ENCODE measurements at regions not wholly inside any gene's neighbourhood (a gene's known extent, or its start where the extent isn't known, plus 50 kb on each side); places are given as distances from the start of the nearest gene placed in this dataset.

DNA sequence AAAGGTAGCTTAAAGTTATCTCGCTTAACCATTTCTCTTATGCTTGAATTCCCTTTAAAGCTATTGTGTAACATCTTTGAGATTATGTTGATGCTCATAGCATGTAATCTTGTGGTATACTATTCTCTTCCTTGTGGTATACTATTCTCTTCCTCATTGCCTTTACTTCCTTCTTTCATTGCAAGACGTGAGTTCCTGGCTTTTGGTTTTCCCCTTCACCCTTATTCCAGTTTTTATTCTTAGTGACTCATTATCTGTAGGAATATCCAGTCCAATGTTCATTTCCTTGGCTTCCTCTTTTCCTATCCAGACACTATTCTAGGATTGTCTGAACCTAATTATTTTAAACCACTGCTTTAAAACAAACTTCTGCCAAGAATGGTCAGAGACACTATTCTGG, 564.0 kb downstream of the CCER1 start:
- peak; percentile 26 for DNase-seq

DNA sequence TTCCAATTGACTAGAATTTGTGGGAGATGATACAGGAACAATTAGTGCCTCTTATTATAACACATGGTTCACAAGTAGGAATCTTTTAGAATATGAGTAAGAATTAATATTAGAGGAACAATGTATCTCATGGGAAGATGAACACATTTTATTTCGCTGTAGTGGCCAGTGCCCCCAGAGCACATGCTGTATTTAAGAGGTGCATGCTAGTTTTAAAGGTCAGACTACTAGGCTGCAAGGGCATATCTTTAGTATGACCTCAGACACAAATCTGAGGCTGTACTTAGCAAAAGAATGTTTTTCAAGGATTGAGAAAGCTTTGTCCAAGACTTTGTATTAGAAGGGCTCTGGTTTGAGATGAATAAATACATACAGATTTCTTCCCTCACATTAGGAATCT, 586.9 kb downstream of the CCER1 start:
- no peak for DNase-seq

DNA sequence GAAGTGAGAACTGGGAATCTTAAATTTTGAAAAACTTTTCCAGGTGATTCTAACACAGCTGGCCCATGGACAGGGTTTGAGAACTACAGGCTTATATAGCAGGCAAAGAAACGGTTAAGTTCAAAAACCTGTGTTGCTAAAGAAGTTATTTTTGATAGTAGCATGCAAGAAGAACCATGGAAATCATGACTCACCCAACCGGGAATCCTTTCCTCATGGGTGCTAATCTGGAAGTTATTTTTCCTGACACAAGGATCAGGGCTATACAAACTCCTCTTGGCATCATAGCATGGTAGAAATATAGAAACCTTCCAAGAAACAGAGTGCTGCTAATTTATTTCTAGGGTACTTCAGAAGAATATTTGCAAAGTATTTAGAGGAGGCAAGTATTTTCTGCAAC, 588.7 kb downstream of the CCER1 start:
- no peak for DNase-seq

DNA sequence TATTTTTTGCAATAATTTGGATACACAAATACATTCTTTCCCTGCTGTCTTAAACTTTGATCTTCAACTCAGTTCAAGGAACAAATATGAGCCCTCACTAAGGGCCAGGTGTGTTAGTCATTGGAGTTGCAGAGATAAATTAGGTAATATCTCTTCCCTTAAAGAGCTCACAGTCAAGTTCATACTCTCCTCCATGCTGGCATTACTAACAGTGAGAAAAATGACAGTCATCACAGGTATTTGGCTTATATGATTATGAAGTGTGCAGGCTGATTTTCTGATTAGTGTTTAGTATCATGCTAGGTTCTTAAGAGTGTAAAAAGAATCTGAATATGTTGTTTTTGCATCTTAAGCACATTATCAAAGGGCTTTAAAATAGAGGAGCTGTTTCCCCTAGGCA, 594.7 kb downstream of the CCER1 start:
- DNase-seq: no peak

DNA sequence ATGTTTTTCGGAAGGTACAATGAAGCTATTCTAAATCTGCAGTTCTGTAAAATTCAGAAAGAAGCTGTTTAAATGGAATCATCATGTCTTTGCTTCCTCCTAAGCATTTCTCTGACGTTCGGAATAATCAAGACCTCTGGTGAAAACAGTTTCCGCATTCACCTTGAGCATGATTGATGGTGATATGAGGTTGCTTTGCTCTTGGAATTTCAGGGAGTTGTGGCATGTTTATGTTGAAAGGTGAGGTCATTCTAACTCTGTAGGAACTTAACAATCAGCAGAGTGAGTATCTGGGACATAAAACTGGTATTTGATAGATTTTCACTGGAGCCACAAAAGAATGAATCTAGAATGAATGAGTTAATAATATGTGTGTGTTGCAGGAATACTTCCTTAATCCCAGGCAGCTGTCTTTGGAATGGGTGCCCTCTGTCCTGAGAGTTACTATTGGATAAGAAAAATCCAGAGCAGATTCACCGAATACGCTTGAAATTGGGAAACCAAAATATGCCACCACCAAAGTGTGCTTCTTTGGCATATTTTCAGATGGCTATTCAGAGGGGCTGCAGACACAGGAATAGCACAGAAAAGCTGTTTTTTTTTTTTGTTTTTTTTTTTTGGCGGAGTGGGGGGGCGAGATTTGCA, 599.1 kb downstream of the CCER1 start:
- no peak for DNase-seq

DNA sequence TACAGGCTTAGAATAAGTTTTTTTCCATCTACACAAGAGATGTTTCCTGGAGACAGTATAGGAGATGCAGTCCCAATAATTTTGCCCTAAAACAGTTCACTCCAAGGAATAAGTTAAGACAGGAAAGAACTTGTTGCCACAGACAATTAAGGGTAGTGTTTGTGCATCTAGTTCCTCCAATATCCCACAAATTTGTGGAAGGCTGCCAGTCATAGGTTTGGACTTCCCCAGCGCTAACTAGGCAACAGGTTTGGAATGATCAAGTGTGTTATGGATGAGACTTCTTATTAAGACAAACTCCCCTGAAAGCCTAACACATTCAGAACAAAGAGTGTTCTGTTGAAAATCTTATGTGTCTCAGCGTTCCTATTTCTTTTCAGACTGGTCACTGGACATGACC, 611.0 kb downstream of the CCER1 start:
- DNase-seq: no peak

DNA sequence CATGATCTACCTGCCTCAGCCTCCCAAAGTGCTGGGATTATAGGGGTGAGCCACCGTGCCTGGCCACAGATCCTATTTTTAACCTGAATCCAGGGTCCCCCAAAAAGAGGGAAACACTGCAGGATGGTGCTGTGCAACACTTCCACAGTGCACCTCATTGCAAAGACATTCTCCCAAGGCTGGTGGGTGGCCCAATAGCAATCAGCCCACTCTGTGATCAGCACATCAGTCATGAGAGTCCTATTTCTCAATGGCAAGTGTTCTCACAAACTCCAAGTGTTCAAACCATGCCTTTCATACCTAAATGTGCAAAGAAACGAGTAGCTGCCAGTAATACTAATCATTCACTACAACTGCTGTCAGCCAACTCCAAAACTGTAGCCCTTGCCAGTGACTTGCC, 612.9 kb downstream of the CCER1 start:
- DNase-seq: no peak

DNA sequence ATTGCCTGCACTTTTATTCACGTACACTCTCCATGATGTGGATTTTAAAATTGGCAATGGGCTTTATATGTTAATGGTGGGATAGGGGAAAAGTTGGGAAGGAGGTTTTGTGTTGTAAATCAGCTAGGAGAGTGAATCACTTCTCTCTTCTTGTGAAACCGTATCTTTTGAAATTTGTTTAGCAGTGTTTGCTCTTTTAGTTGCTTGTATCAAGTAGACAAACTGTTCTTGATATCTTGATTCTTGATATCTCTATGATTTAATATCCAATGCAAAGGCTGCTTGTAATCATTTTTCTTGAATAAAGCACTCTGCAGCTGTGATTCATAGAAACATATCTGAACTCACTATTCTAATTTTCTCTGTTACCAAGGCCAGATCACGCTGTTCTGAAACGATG, 615.1 kb downstream of the CCER1 start:
- DNase-seq: no peak

DNA sequence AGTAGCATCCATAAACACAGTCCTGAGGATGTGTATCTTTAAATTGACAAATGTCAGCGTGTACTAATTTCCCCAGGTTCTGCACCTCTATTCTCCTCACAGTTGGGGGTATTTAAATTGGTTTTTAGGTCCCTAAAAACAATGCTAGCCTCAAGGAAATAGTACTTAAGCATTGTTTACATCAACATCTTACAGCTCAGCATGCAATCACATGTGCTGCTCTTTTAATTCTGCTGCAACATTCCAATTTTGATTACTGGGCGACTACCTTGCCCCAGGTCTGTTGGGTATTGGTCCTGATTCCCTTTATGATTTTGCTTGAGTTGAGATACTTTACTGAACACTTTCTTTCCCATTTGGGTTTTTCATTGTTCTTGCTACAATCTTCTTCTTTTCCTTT, 616.6 kb downstream of the CCER1 start:
- no peak for DNase-seq

DNA sequence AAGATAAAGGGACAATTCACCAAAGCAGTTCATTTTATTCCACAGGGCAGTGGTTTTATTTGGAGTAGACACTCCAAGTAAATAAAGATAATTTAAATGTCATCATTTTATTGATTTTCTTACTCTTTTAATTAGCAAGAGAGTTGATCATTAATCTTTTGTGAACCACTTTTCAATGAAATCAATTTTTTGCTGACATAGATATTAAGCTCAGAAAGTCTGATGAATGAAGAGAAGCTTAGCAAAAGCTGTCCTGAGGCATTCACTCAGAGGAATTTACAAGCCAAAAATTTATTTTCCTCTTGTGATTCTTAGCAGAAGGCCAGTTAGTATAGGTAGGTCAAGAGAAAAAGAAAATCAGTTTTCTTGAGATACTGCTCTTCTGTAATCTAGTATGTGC, 618.0 kb downstream of the CCER1 start:
- no peak for DNase-seq

DNA sequence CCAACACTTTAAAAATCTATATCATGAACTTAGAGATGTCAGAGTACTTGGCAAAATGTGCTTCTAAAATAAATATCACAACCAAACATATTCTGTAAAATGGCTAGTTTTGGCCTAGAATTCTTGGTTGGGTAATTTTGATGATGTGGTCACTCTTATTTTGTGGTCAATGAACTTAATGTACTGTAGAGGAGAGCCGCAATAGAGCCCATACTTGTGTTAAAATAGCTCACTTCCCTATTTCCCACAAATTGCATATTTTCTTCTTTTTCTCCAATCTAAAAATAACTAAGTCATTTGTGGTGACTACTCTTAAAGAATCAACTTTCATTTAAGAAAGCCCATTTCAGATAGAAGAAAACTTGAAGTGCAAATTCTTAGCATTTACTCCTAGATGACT, 619.4 kb downstream of the CCER1 start:
- DNase-seq: no peak

DNA sequence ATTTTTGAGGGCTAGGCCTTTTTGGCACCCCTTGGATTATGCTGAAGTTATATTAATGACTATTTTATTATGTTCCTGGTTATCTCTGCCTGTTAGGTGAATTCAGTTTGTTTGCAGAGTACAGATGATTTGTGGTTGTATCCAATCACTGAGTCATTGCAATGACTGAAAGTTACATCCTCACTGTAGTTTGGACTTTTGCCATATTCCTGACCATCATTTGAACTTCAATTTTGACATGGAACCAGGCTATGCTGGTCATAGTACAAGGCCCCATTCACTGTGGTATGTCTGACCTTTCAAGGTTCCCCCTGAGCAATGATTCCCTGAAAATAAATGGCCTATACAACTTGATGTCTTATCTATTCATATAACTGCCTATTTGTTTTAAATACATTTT, 621.0 kb downstream of the CCER1 start:
- no peak for DNase-seq

DNA sequence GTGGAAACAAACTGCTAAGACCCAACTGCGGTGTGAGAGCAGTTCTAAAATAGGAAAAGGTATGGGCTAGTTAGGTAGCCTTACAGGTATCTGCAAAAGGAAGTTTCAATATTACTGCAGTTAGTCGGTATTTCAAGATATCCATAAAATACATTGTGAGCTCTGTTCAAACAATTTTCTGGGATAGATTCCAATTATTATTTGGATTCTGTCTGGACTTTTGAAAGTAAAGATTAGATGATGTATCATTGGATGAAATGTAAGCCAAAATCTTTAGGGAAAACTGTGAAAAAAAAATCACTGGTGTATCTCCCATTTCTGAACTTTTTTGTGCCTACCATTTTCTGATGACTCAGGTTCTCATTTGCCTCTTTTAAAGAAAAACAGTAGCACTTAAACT, 621.6 kb downstream of the CCER1 start:
- no peak for DNase-seq

DNA sequence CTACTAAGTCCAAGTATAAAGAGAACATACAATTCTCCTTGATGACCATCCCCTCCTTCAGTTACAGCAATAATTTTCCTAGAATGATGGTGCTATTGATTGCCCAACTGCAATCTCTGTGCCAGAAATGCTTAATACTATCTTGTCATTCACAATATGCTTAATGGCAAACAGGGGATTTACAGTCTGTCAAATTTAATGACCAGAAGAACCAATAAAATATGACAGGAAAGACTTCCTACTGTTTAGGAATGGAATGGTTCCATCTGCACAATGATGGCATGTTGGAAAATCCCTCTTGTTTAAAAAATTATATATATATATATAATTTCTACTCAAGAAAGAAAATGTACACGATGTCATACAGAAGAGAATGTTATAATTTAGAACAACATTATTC, 623.2 kb downstream of the CCER1 start:
- no peak for DNase-seq

DNA sequence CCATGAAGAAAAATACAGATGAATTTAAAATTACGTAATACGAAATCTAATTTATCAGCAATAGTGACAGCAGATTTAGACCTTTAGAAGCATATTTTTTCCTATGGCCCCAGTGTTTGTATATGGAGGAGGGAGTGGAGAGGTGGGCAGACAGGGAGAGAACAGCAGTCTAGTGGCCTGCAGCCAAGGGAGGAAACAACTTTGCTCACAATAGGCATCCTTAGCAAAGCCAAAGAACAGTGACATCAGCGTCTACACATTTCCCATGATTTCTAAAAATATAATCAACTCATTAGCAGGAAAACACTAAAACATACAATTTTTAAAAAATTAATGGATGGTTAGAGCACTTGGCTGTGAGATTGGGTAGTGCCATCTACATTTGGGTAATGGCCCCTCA, 622.6 kb upstream of the ATP2B1 start:
- no peak for DNase-seq

DNA sequence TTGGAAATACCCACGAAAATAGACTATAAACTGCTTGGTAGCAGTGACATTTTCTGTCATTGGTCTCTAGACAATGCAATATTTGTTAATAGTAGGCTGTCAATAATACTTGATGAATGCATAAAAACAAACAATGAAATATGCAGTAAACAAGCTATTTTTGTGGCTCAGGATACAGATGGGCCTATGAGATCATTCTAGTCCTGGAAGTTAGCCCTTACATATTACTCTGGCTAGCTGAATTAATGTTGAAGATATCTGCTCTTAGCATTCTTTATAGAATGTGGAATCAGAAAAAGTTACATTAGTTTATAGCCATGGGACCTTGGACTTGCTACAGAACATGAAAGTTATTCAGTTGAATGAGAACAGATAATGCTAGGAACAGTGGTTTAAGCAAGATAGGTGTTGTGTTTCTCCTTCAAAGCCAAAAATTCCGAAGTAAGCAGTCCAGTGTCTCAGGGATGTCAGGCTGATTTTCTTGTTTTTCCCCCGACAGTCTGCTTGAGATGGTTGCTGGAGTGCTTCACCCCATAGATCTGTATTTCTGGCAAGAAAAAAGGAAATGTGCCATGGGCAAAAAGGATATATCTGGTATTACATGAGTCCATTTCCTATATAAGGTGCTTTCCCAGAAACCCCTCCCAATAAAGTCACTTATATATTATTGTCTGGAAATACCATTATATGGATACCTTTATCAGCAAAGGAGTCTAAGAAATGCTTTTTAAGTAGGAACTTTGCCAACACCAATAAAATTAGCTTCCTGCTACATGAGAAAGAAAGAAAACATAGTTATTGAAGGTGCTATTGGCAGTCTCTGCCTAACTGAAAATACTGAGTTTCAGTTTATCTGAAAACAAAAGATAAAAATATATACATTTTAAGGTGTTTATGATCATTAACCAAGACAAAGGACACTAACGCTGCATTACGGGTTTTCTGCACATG, 619.4 kb upstream of the ATP2B1 start:
- no peak for DNase-seq

DNA sequence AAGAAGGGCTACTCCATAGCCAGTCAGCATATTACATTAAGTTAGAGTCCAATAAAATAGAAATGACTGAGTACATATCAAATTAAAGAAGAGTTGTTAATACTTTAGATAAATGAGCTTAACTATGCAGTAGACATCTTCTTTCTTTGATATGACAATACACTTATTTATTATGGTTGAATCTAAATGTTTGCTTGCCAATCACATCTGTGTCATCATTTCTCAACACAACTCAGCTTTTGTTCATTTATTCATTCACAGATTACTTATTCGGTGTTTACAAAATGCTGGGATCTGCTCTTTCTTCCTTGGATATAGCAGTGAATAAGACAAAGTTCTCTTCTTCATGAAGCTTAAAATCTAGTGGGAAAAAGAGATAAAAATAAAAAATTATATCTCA, 614.6 kb upstream of the ATP2B1 start:
- DNase-seq: no peak

DNA sequence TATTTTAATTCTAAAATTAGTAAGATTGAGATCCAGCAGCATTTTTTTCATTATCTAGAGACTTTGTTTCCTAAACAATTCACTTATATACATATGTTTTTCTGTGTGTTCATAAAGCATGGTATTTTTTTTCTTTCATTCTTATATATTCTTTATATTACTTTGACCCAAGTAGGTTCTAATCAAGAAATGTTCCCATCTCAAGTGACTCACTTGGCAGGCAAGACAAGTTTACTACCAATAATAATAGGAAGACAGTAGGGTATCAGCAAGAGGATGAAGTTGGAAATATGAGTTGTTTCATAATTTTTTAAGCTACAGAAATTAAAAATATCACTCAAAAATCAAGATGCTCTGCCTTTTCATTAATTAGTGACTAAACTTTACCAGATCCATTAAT, 613.4 kb upstream of the ATP2B1 start:
- DNase-seq: no peak

DNA sequence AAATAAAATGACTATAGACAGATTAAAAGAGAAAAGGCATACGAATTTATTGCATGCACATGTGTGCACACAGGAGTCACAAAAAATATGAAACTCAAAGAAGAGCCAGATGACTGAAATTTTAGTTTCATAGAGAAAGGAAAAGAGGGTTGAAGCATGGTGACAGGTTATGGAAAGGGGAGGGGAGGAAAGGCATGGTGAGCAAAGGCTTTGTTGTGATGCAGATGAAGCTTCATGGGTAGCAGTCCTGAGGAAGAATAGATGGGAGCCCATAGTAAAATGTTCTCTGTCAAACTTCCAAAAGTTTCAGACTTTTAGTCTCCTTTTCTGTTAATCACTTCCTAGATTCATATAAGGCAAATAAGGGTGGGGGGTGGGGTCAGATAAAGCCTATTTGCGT, 612.7 kb upstream of the ATP2B1 start:
- DNase-seq: no peak

DNA sequence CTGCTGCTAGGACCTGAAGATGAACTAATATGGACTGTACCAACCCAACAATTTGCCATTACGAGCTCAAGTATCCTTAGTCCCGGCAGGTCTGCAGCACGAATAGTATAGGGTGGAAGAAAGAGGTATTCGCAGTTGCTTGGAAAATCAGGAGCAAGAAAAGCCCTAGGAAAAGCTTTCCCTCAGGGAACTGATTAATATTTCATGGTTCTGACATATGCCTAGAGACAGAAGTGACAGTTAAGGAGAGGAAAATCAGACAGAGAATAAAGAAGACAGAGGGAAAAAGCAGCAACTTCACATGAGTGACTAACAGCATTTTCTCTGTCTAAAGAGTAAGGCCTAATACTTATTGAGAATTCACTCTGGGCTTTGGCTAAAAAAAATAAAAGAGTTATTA, 602.9 kb upstream of the ATP2B1 start:
- DNase-seq: no peak

DNA sequence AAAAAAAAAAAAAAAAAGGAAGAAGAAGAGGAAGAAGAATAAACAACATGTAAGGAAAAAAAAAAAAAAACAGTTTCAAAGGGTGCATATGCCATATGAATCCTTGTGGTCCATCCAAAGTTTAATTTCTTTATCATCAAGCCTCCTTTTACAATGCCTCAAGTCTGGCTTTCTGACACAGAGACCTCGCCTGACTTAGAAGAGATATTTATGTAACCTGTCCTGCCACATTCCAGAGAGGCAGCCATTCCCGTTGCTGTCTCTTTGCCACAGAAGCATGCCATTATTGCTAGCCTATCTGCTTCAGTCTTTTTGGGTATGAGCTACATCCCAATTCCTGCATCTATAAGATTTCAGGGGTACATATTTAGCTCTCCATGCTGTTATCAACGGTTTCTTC, 596.7 kb upstream of the ATP2B1 start:
- DNase-seq: no peak

DNA sequence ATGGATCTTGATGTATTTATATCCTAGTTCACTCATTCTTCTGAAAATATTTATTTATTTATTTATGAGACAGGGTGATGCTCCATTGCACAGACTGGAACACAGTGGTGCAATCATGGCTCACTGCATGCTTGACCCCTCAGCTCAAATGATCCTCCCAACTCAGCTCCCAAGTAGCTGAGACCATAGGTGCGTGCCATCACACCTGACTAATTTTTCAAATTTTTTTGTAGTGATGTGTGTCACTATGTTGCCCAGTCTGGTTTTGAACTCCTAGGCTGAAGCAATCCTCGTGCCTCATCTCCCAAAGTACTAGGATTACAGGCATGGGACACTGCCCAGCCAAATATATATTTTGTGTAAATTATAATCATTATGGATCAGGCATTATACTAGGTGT, 595.6 kb upstream of the ATP2B1 start:
- DNase-seq: no peak

DNA sequence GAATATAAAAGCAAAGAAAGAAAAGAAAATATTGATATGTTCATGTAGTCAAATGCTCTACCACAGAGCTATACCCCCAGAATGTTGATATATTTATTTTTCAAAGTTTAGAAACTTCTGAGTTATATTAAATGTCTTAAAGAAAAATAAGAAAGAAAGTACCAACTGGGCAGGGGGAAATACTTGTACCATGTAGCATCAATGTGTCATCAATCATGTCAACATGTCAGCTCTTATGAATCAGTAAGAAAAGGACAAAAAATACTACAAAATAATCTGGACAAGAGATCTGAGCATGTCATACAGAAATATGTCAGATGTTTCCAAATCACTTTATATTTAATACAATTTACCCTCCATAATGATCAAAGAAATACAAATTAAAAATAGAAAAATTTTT, 595.1 kb upstream of the ATP2B1 start:
- DNase-seq: no peak

DNA sequence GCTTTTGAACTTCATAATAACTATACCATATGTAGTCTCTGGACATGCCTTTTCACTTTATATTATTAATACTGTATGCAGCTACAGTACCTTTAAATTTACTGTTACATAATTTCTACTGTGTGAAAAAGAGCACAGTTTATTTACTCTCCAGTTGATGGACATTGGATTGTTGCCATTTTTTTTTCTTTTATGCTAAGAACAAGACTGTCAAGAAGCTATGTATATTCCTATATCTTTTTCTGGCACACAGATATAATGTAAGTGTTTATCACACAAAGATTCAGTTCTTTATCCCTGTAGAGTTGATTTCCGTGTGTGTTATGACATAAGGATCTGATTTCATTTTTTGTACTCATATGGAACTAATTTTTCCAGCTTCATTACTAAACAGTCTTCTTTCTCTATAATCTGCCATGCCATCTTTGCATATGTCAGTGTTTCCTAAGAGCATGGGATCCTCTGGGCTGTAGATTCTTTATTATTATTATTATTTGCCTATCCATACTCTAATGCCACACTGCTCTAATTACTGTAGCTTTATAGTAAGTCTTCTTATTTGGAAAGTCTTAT, 593.0 kb upstream of the ATP2B1 start:
- DNase-seq: no peak
